WERI-Rb-1 (cell line): ENCODE measurements at regions not wholly inside any gene's neighbourhood (a gene's known extent, or its start where the extent isn't known, plus 50 kb on each side); places are given as distances from the start of the nearest gene placed in this dataset.

Source experiments
- DNase-seq: peaks from one replicate; pipeline ENCODE4 v3.0.0-alpha.2; 2020
- H3K27ac ChIP-seq: fragments of 250-450 bp; sonication (Bioruptor Pico); 2 replicates; pipeline ENCODE4 v1.5.1; 2020; ENCODE audit warnings: mild to moderate bottlenecking, moderate library complexity
- H3K27me3 ChIP-seq: fragments of 250-450 bp; sonication (Bioruptor Pico); 2 replicates; pipeline ENCODE4 v1.5.1; 2021; ENCODE audit warnings: mild to moderate bottlenecking, low read depth, moderate library complexity; ENCODE audit not compliant: insufficient read depth, severe bottlenecking
- H3K36me3 ChIP-seq: fragments of 250-450 bp; sonication (Bioruptor Pico); 2 replicates; pipeline ENCODE4 v1.5.1; 2020; ENCODE audit warnings: mild to moderate bottlenecking, moderate library complexity
- H3K4me3 ChIP-seq: 2 replicates; pipeline ENCODE4 v1.5.1; 2011; ENCODE audit warnings: low read depth, mild to moderate bottlenecking, control low read depth, low read length
- H3K9me3 ChIP-seq: fragments of 250-450 bp; sonication (Bioruptor Pico); 2 replicates; pipeline ENCODE4 v1.5.1; 2021; ENCODE audit warnings: mild to moderate bottlenecking, moderate library complexity; ENCODE audit not compliant: severe bottlenecking
- CTCF ChIP-seq: IDR thresholded peaks from 2 replicates; pipeline ENCODE4 v1.5.1; 2011; ENCODE audit warnings: low read depth, mild to moderate bottlenecking, control low read depth, inconsistent platforms, low read length

- TF ChIP-seq CTCF = no peak
- Histone ChIP-seq H3K27me3 (no peaks in the 10 kb centered on the region), H3K36me3 (no peaks in the 10 kb centered on the region), H3K9me3 (no peaks in the 10 kb centered on the region), H3K4me3 (peak overlapping the region; percentile 19), H3K27ac (no peak overlapping the region)
- DNase-seq = peak; percentile 36
These were observed 167.6 kb downstream of the ABHD5 start for GRCh38 chr3:43858294-43858701.

GRCh38 chr3:43859766-43860165, 169.0 kb downstream of the ABHD5 start:
- Histone ChIP-seq H3K27ac (no peak overlapping the region), H3K4me3 (no peak overlapping the region), H3K36me3 (no peaks in the 10 kb centered on the region), H3K9me3 (no peaks in the 10 kb centered on the region), H3K27me3 (no peaks in the 10 kb centered on the region)
- no peak for TF ChIP-seq CTCF
- no peak for DNase-seq

- no peak for TF ChIP-seq CTCF
- DNase-seq = no peak
- Histone ChIP-seq H3K27ac (no peak overlapping the region), H3K27me3 (no peaks in the 10 kb centered on the region), H3K36me3 (no peaks in the 10 kb centered on the region), H3K4me3 (no peak overlapping the region), H3K9me3 (no peaks in the 10 kb centered on the region)
These were observed 170.9 kb downstream of the ABHD5 start for GRCh38 chr3:43861635-43862034.

GRCh38 chr3:43862470-43862869, 171.7 kb downstream of the ABHD5 start:
- no peak for TF ChIP-seq CTCF
- H3K4me3 ChIP-seq = no peak overlapping the region

GRCh38 chr3:43862992-43863805, 172.5 kb downstream of the ABHD5 start:
- Histone ChIP-seq H3K4me3 (no peak overlapping the region), H3K36me3 (no peaks in the 10 kb centered on the region), H3K27me3 (no peaks in the 10 kb centered on the region), H3K27ac (no peak overlapping the region), H3K9me3 (no peaks in the 10 kb centered on the region)
- peak; percentile 40 for DNase-seq
- no peak for TF ChIP-seq CTCF

More at GRCh38 chr3:43862470-43862869, 171.7 kb downstream of the ABHD5 start:
- DNase-seq = no peak
- H3K27me3 ChIP-seq = no peaks in the 10 kb centered on the region
- no peaks in the 10 kb centered on the region for H3K9me3 ChIP-seq
- no peak overlapping the region for H3K27ac ChIP-seq
- H3K36me3 ChIP-seq = no peaks in the 10 kb centered on the region
